RWPE1 (cell line): ENCODE measurements at regions not wholly inside any gene's neighbourhood (a gene's known extent, or its start where the extent isn't known, plus 50 kb on each side); places are given as distances from the start of the nearest gene placed in this dataset.

Experiments used
- CTCF ChIA-PET: fragments of 350-600 bp; sonication (Branson Sonifier 250); formaldehyde crosslinking; extraction: SDS; loops from one replicate; lab custom pipeline; 2021; lab: Yijun Ruan, JAX
- POLR2A ChIA-PET: fragments of 400-600 bp; formaldehyde crosslinking; extraction: SDS; loops from one replicate; lab custom pipeline; 2020; ENCODE audit warnings: antibody characterized with exemption; ENCODE audit not compliant: low non-redundant PET; lab: Yijun Ruan, JAX
- DNase-seq: peaks from one replicate; pipeline ENCODE4 v3.0.0; 2012; ENCODE audit warnings: low spot score
- H3K27ac ChIP-seq: fragments of 450-650 bp; 2 replicates; pipeline ENCODE4 v1.5.1; 2017
- CTCF ChIP-seq: fragments of 450-650 bp; conservative IDR thresholded peaks from 2 replicates; pipeline ENCODE4 v1.5.1; 2017; ENCODE audit warnings: low read depth, mild to moderate bottlenecking

- CTCF ChIA-PET = no interaction called here
- POLR2A ChIA-PET = no interaction called here
These were observed 274.5 kb downstream of the BCL11A start for GRCh38 chr2:60278906-60279305.

DNA sequence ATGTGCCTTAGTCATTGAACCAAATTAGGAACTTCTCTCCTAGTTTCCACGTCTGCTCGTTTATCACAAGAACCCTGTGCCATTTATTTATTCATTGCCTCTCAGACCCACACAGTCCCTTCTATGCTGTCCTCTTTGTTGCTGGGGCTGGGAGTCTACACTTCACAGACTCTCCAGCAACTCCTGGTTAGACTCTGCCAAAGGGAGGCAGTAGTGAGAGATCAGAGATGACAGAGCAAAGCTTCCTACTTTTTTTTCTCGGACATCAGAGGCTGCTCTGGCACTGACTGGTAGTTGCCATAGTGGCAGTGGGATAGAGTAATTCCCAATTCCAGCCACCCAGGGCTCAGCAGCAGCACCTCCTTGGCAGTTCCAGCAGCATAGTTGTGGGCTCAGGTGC lies 277.5 kb downstream of the BCL11A start:
- POLR2A ChIA-PET = no interaction called here
- CTCF ChIA-PET = interaction anchor here (1.1 kb wide), 1 partner anchor 274 kb away, joined by 3 read pairs; no protein-coding TSS in a partner anchor
- TF ChIP-seq CTCF = no peak
- H3K27ac ChIP-seq = no peak overlapping the region
- DNase-seq = no peak

More at GRCh38 chr2:60278906-60279305, 274.5 kb downstream of the BCL11A start:
- H3K27ac ChIP-seq = no peak overlapping the region
- no peak for TF ChIP-seq CTCF
- DNase-seq = no peak

GRCh38 chr2:60273836-60274235 lies 279.6 kb downstream of the BCL11A start:
- CTCF ChIA-PET = interaction anchor here (0.8 kb wide), 1 partner anchor 142 kb away, joined by 4 read pairs; no protein-coding TSS in a partner anchor

DNA sequence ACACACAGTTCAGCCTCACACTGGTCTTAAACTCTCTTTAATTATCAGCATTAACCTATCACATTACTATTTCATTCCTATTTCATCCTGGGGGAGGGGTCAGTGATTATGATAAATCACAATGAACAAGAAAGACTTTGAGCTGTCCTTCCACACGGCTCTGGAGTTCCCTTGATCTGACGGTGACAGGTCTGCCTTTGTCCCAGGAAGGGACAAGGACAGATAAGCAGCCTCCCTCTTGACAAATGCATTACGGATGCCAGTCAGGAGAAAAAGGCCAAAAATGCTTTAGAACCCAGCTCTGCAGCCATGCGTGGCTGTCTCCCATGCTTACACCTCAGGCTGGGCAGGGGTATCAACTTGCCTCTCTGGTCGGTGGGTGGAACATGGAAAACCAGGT lies 281.7 kb downstream of the BCL11A start:
- POLR2A ChIA-PET = no interaction called here
- TF ChIP-seq CTCF = no peak
- no peak for DNase-seq
- CTCF ChIA-PET = no interaction called here
- no peak overlapping the region for H3K27ac ChIP-seq

More at GRCh38 chr2:60273836-60274235, 279.6 kb downstream of the BCL11A start:
- TF ChIP-seq CTCF = no peak
- DNase-seq = no peak
- POLR2A ChIA-PET = no interaction called here
- H3K27ac ChIP-seq = no peak overlapping the region

- DNase-seq = no peak
- CTCF ChIA-PET = no interaction called here
- H3K27ac ChIP-seq = no peak overlapping the region
- no peak for TF ChIP-seq CTCF
- POLR2A ChIA-PET = no interaction called here
These were observed 282.3 kb downstream of the BCL11A start for GRCh38 chr2:60271131-60271530.

GRCh38 chr2:60268661-60269060 lies 284.8 kb downstream of the BCL11A start:
- ChIA-PET CTCF (no interaction called here), POLR2A (no interaction called here)
- DNase-seq = no peak
- no peak overlapping the region for H3K27ac ChIP-seq
- TF ChIP-seq CTCF = no peak
